HCT116 (cell line): ENCODE measurements at regions not wholly inside any gene's neighbourhood (a gene's known extent, or its start where the extent isn't known, plus 50 kb on each side); places are given as distances from the start of the nearest gene placed in this dataset.

Experiments used
- ATAC-seq: fragments of 200-7000 bp; cut with Tn5 transposase; 2 replicates; pipeline ENCODE4 v1.9.1; 2020; ENCODE audit warnings: mild to moderate bottlenecking, moderate library complexity
- BruUV-seq: library from RNA; stranded (reverse); fragments of 400-500 nt; replicated peaks from 2 replicates; lab custom pipeline; 2021; lab: Mats Ljungman, UMichigan
- CTCF ChIA-PET: fragments of 300-600 bp; sonication (Branson Sonifier 250); formaldehyde crosslinking; loops from one replicate; lab custom pipeline; 2021; ENCODE audit warnings: antibody characterized with exemption; lab: Charles Lee
- POLR2A ChIA-PET: fragments of 300-600, 350-600 bp; sonication (Branson Sonifier 250); formaldehyde crosslinking; loops from one replicate; lab custom pipeline; 2021; ENCODE audit warnings: antibody characterized with exemption; lab: Charles Lee
- RAD21 ChIA-PET, 2 experiments: fragments of 300-600 bp; sonication (Branson Sonifier 250); formaldehyde crosslinking; loops; one replicate each; lab custom pipeline; 2023; ENCODE audit warnings: low total read pairs in 2 of 2; ENCODE audit not compliant: uncharacterized antibody in 2 of 2, unreplicated experiment in 2 of 2, low non-redundant PET in 1 of 2; lab: Charles Lee
- DNase-seq: peaks from one replicate; pipeline ENCODE4 v3.0.0-alpha.2; 2010; ENCODE audit warnings: low read depth, low spot score
- H2AFZ ChIP-seq: fragments of 200-600 bp; shearing (Covaris generic), sonication (generic); 2 replicates; pipeline ENCODE4 v1.6.1; 2017; ENCODE audit warnings: low read depth, mixed run types, mixed read lengths, antibody characterized with exemption, low read length; ENCODE audit not compliant: poor library complexity, severe bottlenecking
- H3K27ac ChIP-seq: 2 replicates; pipeline ENCODE4 v1.5.1; 2012; ENCODE audit warnings: low read depth, low read length
- H3K27me3 ChIP-seq: fragments of 200-600 bp; sonication (generic); 2 replicates; pipeline ENCODE4 v1.6.1; 2016; ENCODE audit warnings: mixed run types, low read length, mixed read lengths; ENCODE audit not compliant: insufficient read depth
- H3K36me3 ChIP-seq, 2 experiments: fragments of 200-500 bp in 1 of 2; fragments of 200-600 bp in 1 of 2; sonication (Bioruptor generic) in 1 of 2; sonication (generic) in 1 of 2; 2 replicates each; pipeline versions ENCODE4 v1.5.1 to v1.6.1; 2014 to 2016; ENCODE audit warnings: low read length in 2 of 2, inconsistent platforms in 1 of 2, mixed read lengths in 1 of 2, mixed run types in 1 of 2; ENCODE audit not compliant: insufficient read depth in 2 of 2, control insufficient read depth in 1 of 2
- H3K4me1 ChIP-seq, 2 experiments: fragments of 200-600 bp in 1 of 2; sonication (generic) in 1 of 2; 2 replicates each; pipeline versions ENCODE4 v1.5.1 to v1.6.1; 2012 to 2017; ENCODE audit warnings: low read length in 2 of 2, inconsistent platforms in 1 of 2, mild to moderate bottlenecking in 1 of 2, mixed read lengths in 1 of 2, mixed run types in 1 of 2, moderate library complexity in 1 of 2; ENCODE audit not compliant: insufficient read depth in 2 of 2, control insufficient read depth in 1 of 2
- H3K4me2 ChIP-seq: fragments of 200-600 bp; sonication (generic); 2 replicates; pipeline ENCODE4 v1.6.1; 2017; ENCODE audit warnings: mixed run types, low read length, mixed read lengths
- H3K4me3 ChIP-seq, 2 experiments: fragments of 200-600 bp in 1 of 2; sonication (generic) in 1 of 2; replicated peaks in 1 of 2; 2 replicates each; pipeline ENCODE4 v1.5.1; 2011 to 2016; ENCODE audit warnings: low read length in 2 of 2, control low read depth in 1 of 2, low read depth in 1 of 2, mild to moderate bottlenecking in 1 of 2, mixed read lengths in 1 of 2, mixed run types in 1 of 2
- H3K79me2 ChIP-seq: fragments of 200-600 bp; sonication (generic); 2 replicates; pipeline ENCODE4 v1.6.1; 2017; ENCODE audit warnings: mild to moderate bottlenecking, mixed run types, low read length, moderate library complexity, mixed read lengths; ENCODE audit not compliant: insufficient read depth
- H3K9ac ChIP-seq: fragments of 200-600 bp; sonication (generic); 2 replicates; pipeline ENCODE4 v1.6.1; 2016; ENCODE audit warnings: low read length, mixed read lengths
- H3K9me2 ChIP-seq: fragments of 200-600 bp; sonication (generic), shearing (Covaris generic); 2 replicates; pipeline ENCODE4 v1.6.1; 2017; ENCODE audit warnings: mixed run types, mild to moderate bottlenecking, moderate library complexity; ENCODE audit not compliant: insufficient read depth
- H3K9me3 ChIP-seq, 2 experiments: fragments of 200-500 bp in 1 of 2; fragments of 200-600 bp in 1 of 2; sonication (Bioruptor generic) in 1 of 2; sonication (generic) in 1 of 2; 2 replicates each; pipeline ENCODE4 v1.6.1; 2014 to 2017; ENCODE audit warnings: low read length in 2 of 2, mixed read lengths in 2 of 2, inconsistent platforms in 1 of 2, low read depth in 1 of 2, mild to moderate bottlenecking in 1 of 2, mixed run types in 1 of 2, moderate library complexity in 1 of 2; ENCODE audit not compliant: control insufficient read depth in 1 of 2, insufficient read depth in 1 of 2
- H4K20me1 ChIP-seq: fragments of 200-600 bp; sonication (generic), shearing (Covaris generic); 2 replicates; pipeline ENCODE4 v1.6.1; 2017; ENCODE audit warnings: mixed run types, mild to moderate bottlenecking, moderate library complexity; ENCODE audit not compliant: insufficient read depth
- CBX3 ChIP-seq: IDR thresholded peaks from 2 replicates; pipeline ENCODE4 v1.6.1; 2012; ENCODE audit warnings: low read depth
- CTCF ChIP-seq, 3 experiments: fragments of 200-600 bp in 1 of 3; sonication (generic) in 1 of 3; IDR thresholded peaks in 2 of 3; conservative IDR thresholded peaks in 1 of 3; 2 replicates each; pipeline ENCODE4 v1.5.1; 2012 to 2017; ENCODE audit warnings: low read depth in 2 of 3, low read length in 2 of 3, antibody characterized with exemption in 1 of 3, borderline replicate concordance in 1 of 3, control low read depth in 1 of 3, mild to moderate bottlenecking in 1 of 3, mixed read lengths in 1 of 3, mixed run types in 1 of 3, moderate library complexity in 1 of 3; ENCODE audit not compliant: insufficient read depth in 1 of 3
- ELF1 ChIP-seq: IDR thresholded peaks from 2 replicates; pipeline ENCODE4 v1.6.1; 2012; ENCODE audit warnings: low read depth, borderline replicate concordance
- EZH2 ChIP-seq: fragments of 200-600 bp; sonication (generic); IDR thresholded peaks from 2 replicates; pipeline ENCODE4 v1.6.1; 2017; ENCODE audit warnings: antibody characterized with exemption, mixed run types
- EZH2phosphoT487 ChIP-seq: fragments of 200-600 bp; IDR thresholded peaks from 2 replicates; pipeline ENCODE4 v1.6.1; 2018; ENCODE audit warnings: antibody characterized with exemption, borderline replicate concordance
- FOSL1 ChIP-seq: IDR thresholded peaks from 2 replicates; pipeline ENCODE4 v1.6.1; 2012; ENCODE audit warnings: low read depth
- MAX ChIP-seq: IDR thresholded peaks from 2 replicates; pipeline ENCODE4 v1.6.1; 2012
- POLR2AphosphoS5 ChIP-seq: IDR thresholded peaks from 2 replicates; pipeline ENCODE4 v1.6.1; 2011; ENCODE audit warnings: mild to moderate bottlenecking, low read depth, low read length, moderate library complexity
- REST ChIP-seq: IDR thresholded peaks from 2 replicates; pipeline ENCODE4 v1.6.1; 2012; ENCODE audit warnings: low read depth
- SIN3A ChIP-seq: IDR thresholded peaks from 2 replicates; pipeline ENCODE4 v1.6.1; 2012; ENCODE audit warnings: low read depth
- SRF ChIP-seq: IDR thresholded peaks from 2 replicates; pipeline ENCODE4 v1.6.1; 2012; ENCODE audit warnings: low read depth
- YY1 ChIP-seq: IDR thresholded peaks from 2 replicates; pipeline ENCODE4 v1.6.1; 2011; ENCODE audit warnings: low read length, low read depth, moderate library complexity, mild to moderate bottlenecking; ENCODE audit not compliant: insufficient replicate concordance; ENCODE audit errors: extremely low read depth
- intact Hi-C: fragments of 100-400 bp; cut with micrococcal nuclease; formaldehyde crosslinking; loops from 2 replicates; pipeline ENCODE4 v1.10.0; 2022

- Histone ChIP-seq H3K4me1 (no peaks in the 10 kb centered on the region), H3K9me3 (peaks cover 7 to 10% of the 10 kb centered on the region in 2 experiments; a peak in 2 of 4 replicates), H3K27me3 (no peaks in the 10 kb centered on the region), H2AFZ (no peak overlapping the region), H3K79me2 (no peaks in the 10 kb centered on the region), H3K9ac (no peak overlapping the region), H3K9me2 (no peaks in the 10 kb centered on the region), H3K36me3 (no peaks in the 10 kb centered on the region), H4K20me1 (no peaks in the 10 kb centered on the region), H3K4me3 (no peak overlapping the region)
- intact Hi-C loops: no loop called here
- POLR2A ChIA-PET: no interaction called here
- DNase-seq (no peak), ATAC-seq (no peak)
- CTCF ChIA-PET: no interaction called here
- RAD21 ChIA-PET: no interaction called here
- no TSS peak for BruUV-seq
- TF ChIP-seq EZH2: no peak
- TF ChIP-seq CTCF (IDR thresholded peaks at IDR 0.05 in 2 of 3, conservative IDR thresholded peaks at IDR 0.05 in 1 of 3; ENCODE audit: borderline replicate concordance in 1 of 3, insufficient read depth in 1 of 3, low read depth in 2 of 3, low read length in 2 of 3): no peak
- TF ChIP-seq ELF1: no peak
- no peak for TF ChIP-seq POLR2AphosphoS5
- no peak for TF ChIP-seq FOSL1
- no peak for TF ChIP-seq SRF
- no peak for TF ChIP-seq MAX
- TF ChIP-seq YY1: no peak
- TF ChIP-seq SIN3A: no peak
- TF ChIP-seq, all 23 proteins: peak for 0
- no peak overlapping the region for H3K4me2 ChIP-seq
- no peak overlapping the region for H3K27ac ChIP-seq
These were observed 225.3 kb upstream of the CDH4 start for GRCh38 chr20:61026731-61027130.

GRCh38 chr20:61027218-61027617, 224.8 kb upstream of the CDH4 start:
- intact Hi-C loops: no loop called here
- RAD21 ChIA-PET: no interaction called here

More at GRCh38 chr20:61027218-61027617, 224.8 kb upstream of the CDH4 start:
- no peak overlapping the region for H2AFZ ChIP-seq
- H3K36me3 ChIP-seq: no peaks in the 10 kb centered on the region
- ATAC-seq (no peak), DNase-seq (no peak)
- no peak overlapping the region for H3K9ac ChIP-seq
- TF ChIP-seq CTCF (IDR thresholded peaks at IDR 0.05 in 2 of 3, conservative IDR thresholded peaks at IDR 0.05 in 1 of 3; ENCODE audit: borderline replicate concordance in 1 of 3, insufficient read depth in 1 of 3, low read depth in 2 of 3, low read length in 2 of 3): no peak
- no peak for TF ChIP-seq CBX3
- no peak for TF ChIP-seq EZH2phosphoT487
- no peak for TF ChIP-seq REST
- H3K27ac ChIP-seq: no peak overlapping the region
- no TSS peak for BruUV-seq
- no peaks in the 10 kb centered on the region for H3K79me2 ChIP-seq
- H4K20me1 ChIP-seq: no peaks in the 10 kb centered on the region
- peaks cover 6 to 12% of the 10 kb centered on the region in 2 experiments; a peak in 2 of 4 replicates for H3K9me3 ChIP-seq
- CTCF ChIA-PET: no interaction called here
- POLR2A ChIA-PET: no interaction called here
- no peak overlapping the region for H3K4me2 ChIP-seq
- H3K27me3 ChIP-seq: no peaks in the 10 kb centered on the region
- no peaks in the 10 kb centered on the region for H3K4me1 ChIP-seq
- no peak overlapping the region for H3K4me3 ChIP-seq
- H3K9me2 ChIP-seq: no peaks in the 10 kb centered on the region
